ENCODE measurements at regions not wholly inside any gene's neighbourhood (a gene's known extent, or its start where the extent isn't known, plus 50 kb on each side); places are given as distances from the start of the nearest gene placed in this dataset.
"Not testable (repeated sequence)": the region's sequence is repeated elsewhere in the genome, so short reads cannot be mapped to it uniquely, and the experiment has no call there.

GRCh38 chr13:69649063-69649392, 458.6 kb upstream of the ATXN8OS start:
- no peak for DNase-seq (ENCODE audit: low read depth)

GRCh38 chr13:69648340-69649062, 459.1 kb upstream of the ATXN8OS start:
- DNase-seq (ENCODE audit: low read depth), result no peak

GRCh38 chr13:69644447-69644846, 463.2 kb upstream of the ATXN8OS start:
- no peak for DNase-seq (ENCODE audit: low read depth)

GRCh38 chr13:69641773-69642172, 465.9 kb upstream of the ATXN8OS start:
- no peak for DNase-seq (ENCODE audit: low read depth)

GRCh38 chr13:69633044-69633443, 474.6 kb upstream of the ATXN8OS start:
- DNase-seq (ENCODE audit: low read depth), result no peak

- no peak for DNase-seq (ENCODE audit: low read depth)
These were observed 483.7 kb upstream of the ATXN8OS start for GRCh38 chr13:69623973-69624372.

GRCh38 chr13:69619651-69620050, 488.0 kb upstream of the ATXN8OS start:
- no peak for DNase-seq (ENCODE audit: low read depth)

- DNase-seq (ENCODE audit: low read depth), result no peak
These were observed 488.8 kb upstream of the ATXN8OS start for GRCh38 chr13:69618838-69619237.

- DNase-seq (ENCODE audit: low read depth), result no peak
These were observed 489.2 kb upstream of the ATXN8OS start for GRCh38 chr13:69618393-69618792.

- no peak for DNase-seq (ENCODE audit: low read depth)
These were observed 490.0 kb upstream of the ATXN8OS start for GRCh38 chr13:69617587-69617986.

- DNase-seq (ENCODE audit: low read depth), result no peak
These were observed 491.2 kb upstream of the ATXN8OS start for GRCh38 chr13:69616396-69616795.

GRCh38 chr13:69615055-69615454, 492.6 kb upstream of the ATXN8OS start:
- DNase-seq (ENCODE audit: low read depth), result not testable (repeated sequence)

GRCh38 chr13:69604698-69605097, 502.9 kb upstream of the ATXN8OS start:
- DNase-seq (ENCODE audit: low read depth), result no peak

GRCh38 chr13:69603144-69603853, 504.3 kb upstream of the ATXN8OS start:
- DNase-seq (ENCODE audit: low read depth), result no peak

GRCh38 chr13:69601661-69602060, 506.0 kb upstream of the ATXN8OS start:
- DNase-seq (ENCODE audit: low read depth), result no peak

- no peak for DNase-seq (ENCODE audit: low read depth)
These were observed 506.8 kb upstream of the ATXN8OS start for GRCh38 chr13:69600811-69601210.

- DNase-seq (ENCODE audit: low read depth), result no peak
These were observed 510.5 kb upstream of the ATXN8OS start for GRCh38 chr13:69597088-69597487.

- no peak for DNase-seq (ENCODE audit: low read depth)
These were observed 512.4 kb upstream of the ATXN8OS start for GRCh38 chr13:69595181-69595580.

- no peak for DNase-seq (ENCODE audit: low read depth)
These were observed 516.2 kb upstream of the ATXN8OS start for GRCh38 chr13:69591437-69591836.

- DNase-seq (ENCODE audit: low read depth), result no peak
These were observed 517.9 kb upstream of the ATXN8OS start for GRCh38 chr13:69589531-69590235.

- no peak for DNase-seq (ENCODE audit: low read depth)
These were observed 522.0 kb upstream of the ATXN8OS start for GRCh38 chr13:69585656-69586055.

- DNase-seq (ENCODE audit: low read depth), result no peak
These were observed 527.4 kb upstream of the ATXN8OS start for GRCh38 chr13:69580255-69580654.

GRCh38 chr13:69579351-69579750, 528.3 kb upstream of the ATXN8OS start:
- no peak for DNase-seq (ENCODE audit: low read depth)
